NT2/D1 (cell line): ENCODE measurements at regions not wholly inside any gene's neighbourhood (a gene's known extent, or its start where the extent isn't known, plus 50 kb on each side); places are given as distances from the start of the nearest gene placed in this dataset.

Experiments used
- DNase-seq: peaks from one replicate; pipeline ENCODE4 v3.0.0-alpha.2; 2011; ENCODE audit warnings: low read depth, low spot score
- H3K27me3 ChIP-seq: 2 replicates; pipeline ENCODE4 v1.6.0; 2011; ENCODE audit warnings: mild to moderate bottlenecking; ENCODE audit not compliant: insufficient read length, insufficient read depth
- H3K36me3 ChIP-seq: 2 replicates; pipeline ENCODE4 v1.6.1; 2011; ENCODE audit warnings: mild to moderate bottlenecking, low read length, mixed read lengths; ENCODE audit not compliant: insufficient read depth, insufficient read length
- H3K4me1 ChIP-seq: 2 replicates; pipeline ENCODE4 v1.5.1; 2011; ENCODE audit not compliant: insufficient read depth, insufficient read length
- H3K4me3 ChIP-seq: 2 replicates; pipeline ENCODE4 v1.5.1; 2011; ENCODE audit warnings: low read depth; ENCODE audit not compliant: insufficient read length
- H3K9ac ChIP-seq: 2 replicates; pipeline ENCODE4 v1.6.0; 2011; ENCODE audit warnings: low read depth; ENCODE audit not compliant: insufficient read length
- H3K9me3 ChIP-seq: 2 replicates; pipeline ENCODE4 v1.5.1; 2011; ENCODE audit warnings: mild to moderate bottlenecking, low read length; ENCODE audit not compliant: insufficient read depth
- SUZ12 ChIP-seq: IDR thresholded peaks from 2 replicates; pipeline ENCODE4 v1.6.1; 2011; ENCODE audit not compliant: insufficient read length, insufficient read depth; ENCODE audit errors: extremely low read depth
- YY1 ChIP-seq: IDR thresholded peaks from 2 replicates; pipeline ENCODE4 v1.6.1; 2011; ENCODE audit not compliant: insufficient read length, insufficient read depth
- ZNF274 ChIP-seq: IDR thresholded peaks from 2 replicates; pipeline ENCODE4 v1.6.1; 2011; ENCODE audit warnings: mild to moderate bottlenecking, low read depth, low read length

- Histone ChIP-seq H3K4me1 (no peaks in the 10 kb centered on the region), H3K4me3 (no peak overlapping the region), H3K9ac (no peak overlapping the region), H3K36me3 (no peaks in the 10 kb centered on the region), H3K27me3 (no peaks in the 10 kb centered on the region), H3K9me3 (peaks cover 12% of the 10 kb centered on the region)
- TF ChIP-seq YY1: no peak
- TF ChIP-seq SUZ12: no peak
- no peak for TF ChIP-seq ZNF274
- DNase-seq: no peak
Observed at GRCh38 chr5:71907608-71908145, 188.6 kb downstream of the CARTPT start.

GRCh38 chr5:71910741-71911140, 191.7 kb downstream of the CARTPT start:
- no peak overlapping the region for H3K4me3 ChIP-seq
- no peaks in the 10 kb centered on the region for H3K27me3 ChIP-seq
- no peak overlapping the region for H3K9ac ChIP-seq
- no peaks in the 10 kb centered on the region for H3K4me1 ChIP-seq
- DNase-seq: no peak
- peaks cover 7% of the 10 kb centered on the region; the same call in 1 of the 2 replicates for H3K9me3 ChIP-seq
- no peaks in the 10 kb centered on the region for H3K36me3 ChIP-seq
- TF ChIP-seq ZNF274: no peak
- no peak for TF ChIP-seq SUZ12
- TF ChIP-seq YY1: no peak

GRCh38 chr5:71912021-71912420, 192.9 kb downstream of the CARTPT start:
- H3K9me3 ChIP-seq: peaks cover 7% of the 10 kb centered on the region; the same call in 1 of the 2 replicates
- TF ChIP-seq SUZ12: no peak
- no peak for TF ChIP-seq YY1
- TF ChIP-seq ZNF274: no peak
- no peak for DNase-seq

GRCh38 chr5:71914281-71914680, 193.0 kb upstream of the MAP1B start:
- Histone ChIP-seq H3K4me1 (no peaks in the 10 kb centered on the region), H3K36me3 (no peaks in the 10 kb centered on the region), H3K27me3 (no peaks in the 10 kb centered on the region), H3K9me3 (peaks cover 15% of the 10 kb centered on the region; the same call in 1 of the 2 replicates), H3K4me3 (no peak overlapping the region), H3K9ac (no peak overlapping the region)
- TF ChIP-seq SUZ12: no peak
- no peak for DNase-seq

More at GRCh38 chr5:71912021-71912420, 192.9 kb downstream of the CARTPT start:
- H3K9ac ChIP-seq: no peak overlapping the region
- H3K4me1 ChIP-seq: no peaks in the 10 kb centered on the region
- H3K4me3 ChIP-seq: no peak overlapping the region
- no peaks in the 10 kb centered on the region for H3K27me3 ChIP-seq
- H3K36me3 ChIP-seq: no peaks in the 10 kb centered on the region

GRCh38 chr5:71922584-71923106, 184.6 kb upstream of the MAP1B start:
- no peak overlapping the region for H3K9ac ChIP-seq
- no peaks in the 10 kb centered on the region for H3K27me3 ChIP-seq
- peaks cover 11% of the 10 kb centered on the region for H3K9me3 ChIP-seq
- no peaks in the 10 kb centered on the region for H3K36me3 ChIP-seq
- H3K4me3 ChIP-seq: no peak overlapping the region
- no peaks in the 10 kb centered on the region for H3K4me1 ChIP-seq
- TF ChIP-seq ZNF274: no peak
- no peak for TF ChIP-seq SUZ12
- no peak for TF ChIP-seq YY1
- peak; percentile 75 for DNase-seq

GRCh38 chr5:71923755-71924154, 183.5 kb upstream of the MAP1B start:
- H3K27me3 ChIP-seq: no peaks in the 10 kb centered on the region
- no peaks in the 10 kb centered on the region for H3K36me3 ChIP-seq
- peaks cover 3% of the 10 kb centered on the region for H3K9me3 ChIP-seq
- no peaks in the 10 kb centered on the region for H3K4me1 ChIP-seq
- DNase-seq: no peak
- TF ChIP-seq YY1 (no peak), SUZ12 (no peak), ZNF274 (no peak)
- no peak overlapping the region for H3K4me3 ChIP-seq
- H3K9ac ChIP-seq: no peak overlapping the region

GRCh38 chr5:71924325-71924724, 182.9 kb upstream of the MAP1B start:
- H3K9me3 ChIP-seq: peaks cover 3% of the 10 kb centered on the region
- H3K9ac ChIP-seq: no peak overlapping the region
- H3K4me3 ChIP-seq: no peak overlapping the region
- no peak for DNase-seq
- no peaks in the 10 kb centered on the region for H3K36me3 ChIP-seq
- H3K4me1 ChIP-seq: no peaks in the 10 kb centered on the region
- H3K27me3 ChIP-seq: no peaks in the 10 kb centered on the region
- TF ChIP-seq SUZ12 (no peak), ZNF274 (no peak), YY1 (no peak)
